ENCODE measurements at regions not wholly inside any gene's neighbourhood (a gene's known extent, or its start where the extent isn't known, plus 50 kb on each side); places are given as distances from the start of the nearest gene placed in this dataset.

GRCh38 chr6:144578385-144579350 is 293.5 kb downstream of the UTRN start:
- H3K9ac ChIP-seq (ENCODE audit: low read depth in 1 of 2, low read length in 2 of 2): no peak overlapping the region
- H3K4me3 ChIP-seq (ENCODE audit: low read length in 2 of 2): no peak overlapping the region
- H3K4me1 ChIP-seq (ENCODE audit: control insufficient read depth in 2 of 2, insufficient read depth in 2 of 2, low read length in 2 of 2): peaks cover 0 to 5% of the 10 kb centered on the region in 2 donors
- H3K27me3 ChIP-seq (ENCODE audit: control insufficient read depth in 2 of 2, insufficient read depth in 2 of 2, low read length in 2 of 2): no peaks in the 10 kb centered on the region
- no peaks in the 10 kb centered on the region for H3K9me3 ChIP-seq (ENCODE audit: control insufficient read depth in 2 of 2, low read length in 2 of 2)
- H3K27ac ChIP-seq (ENCODE audit: low read depth in 2 of 2, low read length in 2 of 2): no peak overlapping the region
- H3K36me3 ChIP-seq (ENCODE audit: control insufficient read depth in 2 of 2, insufficient read depth in 2 of 2, low read length in 2 of 2): peaks cover 0 to 10% of the 10 kb centered on the region in 2 donors

- Histone ChIP-seq H3K4me1 (ENCODE audit: control insufficient read depth in 2 of 2, insufficient read depth in 2 of 2, low read length in 2 of 2) (peaks cover 0 to 5% of the 10 kb centered on the region in 2 donors), H3K27ac (ENCODE audit: low read depth in 2 of 2, low read length in 2 of 2) (no peak overlapping the region), H3K27me3 (ENCODE audit: control insufficient read depth in 2 of 2, insufficient read depth in 2 of 2, low read length in 2 of 2) (no peaks in the 10 kb centered on the region), H3K36me3 (ENCODE audit: control insufficient read depth in 2 of 2, insufficient read depth in 2 of 2, low read length in 2 of 2) (peaks cover 0 to 10% of the 10 kb centered on the region in 2 donors), H3K9ac (ENCODE audit: low read depth in 1 of 2, low read length in 2 of 2) (no peak overlapping the region), H3K9me3 (ENCODE audit: control insufficient read depth in 2 of 2, low read length in 2 of 2) (no peaks in the 10 kb centered on the region), H3K4me3 (ENCODE audit: low read length in 2 of 2) (no peak overlapping the region)
Observed at GRCh38 chr6:144580039-144580438, 294.9 kb downstream of the UTRN start.

GRCh38 chr6:144580771-144581170 is 295.6 kb downstream of the UTRN start:
- H3K36me3 ChIP-seq (ENCODE audit: control insufficient read depth in 2 of 2, insufficient read depth in 2 of 2, low read length in 2 of 2): peaks cover 0 to 10% of the 10 kb centered on the region in 2 donors
- H3K27ac ChIP-seq (ENCODE audit: low read depth in 2 of 2, low read length in 2 of 2): no peak overlapping the region
- no peaks in the 10 kb centered on the region for H3K27me3 ChIP-seq (ENCODE audit: control insufficient read depth in 2 of 2, insufficient read depth in 2 of 2, low read length in 2 of 2)
- H3K4me3 ChIP-seq (ENCODE audit: low read length in 2 of 2): no peak overlapping the region
- H3K4me1 ChIP-seq (ENCODE audit: control insufficient read depth in 2 of 2, insufficient read depth in 2 of 2, low read length in 2 of 2): peaks cover 0 to 5% of the 10 kb centered on the region in 2 donors
- no peak overlapping the region for H3K9ac ChIP-seq (ENCODE audit: low read depth in 1 of 2, low read length in 2 of 2)
- no peaks in the 10 kb centered on the region for H3K9me3 ChIP-seq (ENCODE audit: control insufficient read depth in 2 of 2, low read length in 2 of 2)

- H3K27me3 ChIP-seq (ENCODE audit: control insufficient read depth in 2 of 2, insufficient read depth in 2 of 2, low read length in 2 of 2): no peaks in the 10 kb centered on the region
- no peak overlapping the region for H3K27ac ChIP-seq (ENCODE audit: low read depth in 2 of 2, low read length in 2 of 2)
- H3K4me1 ChIP-seq (ENCODE audit: control insufficient read depth in 2 of 2, insufficient read depth in 2 of 2, low read length in 2 of 2): peaks cover 0 to 5% of the 10 kb centered on the region in 2 donors
- H3K4me3 ChIP-seq (ENCODE audit: low read length in 2 of 2): no peak overlapping the region
- peaks cover 0 to 8% of the 10 kb centered on the region in 2 donors for H3K36me3 ChIP-seq (ENCODE audit: control insufficient read depth in 2 of 2, insufficient read depth in 2 of 2, low read length in 2 of 2)
- no peaks in the 10 kb centered on the region for H3K9me3 ChIP-seq (ENCODE audit: control insufficient read depth in 2 of 2, low read length in 2 of 2)
- no peak overlapping the region for H3K9ac ChIP-seq (ENCODE audit: low read depth in 1 of 2, low read length in 2 of 2)
Observed at GRCh38 chr6:144581812-144582537, 296.8 kb downstream of the UTRN start.

- Histone ChIP-seq H3K4me3 (ENCODE audit: low read length in 2 of 2) (peak overlapping the region; percentile 8 to 49), H3K4me1 (ENCODE audit: control insufficient read depth in 2 of 2, insufficient read depth in 2 of 2, low read length in 2 of 2) (peaks cover 0 to 5% of the 10 kb centered on the region in 2 donors), H3K27me3 (ENCODE audit: control insufficient read depth in 2 of 2, insufficient read depth in 2 of 2, low read length in 2 of 2) (no peaks in the 10 kb centered on the region), H3K9me3 (ENCODE audit: control insufficient read depth in 2 of 2, low read length in 2 of 2) (no peaks in the 10 kb centered on the region), H3K36me3 (ENCODE audit: control insufficient read depth in 2 of 2, insufficient read depth in 2 of 2, low read length in 2 of 2) (peaks cover 0 to 2% of the 10 kb centered on the region in 2 donors), H3K27ac (ENCODE audit: low read depth in 2 of 2, low read length in 2 of 2) (no peak overlapping the region), H3K9ac (ENCODE audit: low read depth in 1 of 2, low read length in 2 of 2) (no peak overlapping the region)
Observed at GRCh38 chr6:144582939-144583613, 297.9 kb downstream of the UTRN start.

GRCh38 chr6:144583614-144583954 is 298.4 kb downstream of the UTRN start:
- H3K9ac ChIP-seq (ENCODE audit: low read depth in 1 of 2, low read length in 2 of 2): no peak overlapping the region
- no peaks in the 10 kb centered on the region for H3K36me3 ChIP-seq (ENCODE audit: control insufficient read depth in 2 of 2, insufficient read depth in 2 of 2, low read length in 2 of 2)
- no peaks in the 10 kb centered on the region for H3K9me3 ChIP-seq (ENCODE audit: control insufficient read depth in 2 of 2, low read length in 2 of 2)
- peak overlapping the region in 1 of 2 donors; percentile 49 for H3K4me3 ChIP-seq (ENCODE audit: low read length in 2 of 2)
- no peaks in the 10 kb centered on the region for H3K27me3 ChIP-seq (ENCODE audit: control insufficient read depth in 2 of 2, insufficient read depth in 2 of 2, low read length in 2 of 2)
- H3K4me1 ChIP-seq (ENCODE audit: control insufficient read depth in 2 of 2, insufficient read depth in 2 of 2, low read length in 2 of 2): peaks cover 0 to 5% of the 10 kb centered on the region in 2 donors
- no peak overlapping the region for H3K27ac ChIP-seq (ENCODE audit: low read depth in 2 of 2, low read length in 2 of 2)

GRCh38 chr6:144585217-144585814 is 300.2 kb downstream of the UTRN start:
- Histone ChIP-seq H3K9ac (ENCODE audit: low read depth in 1 of 2, low read length in 2 of 2) (no peak overlapping the region), H3K36me3 (ENCODE audit: control insufficient read depth in 2 of 2, insufficient read depth in 2 of 2, low read length in 2 of 2) (no peaks in the 10 kb centered on the region), H3K27ac (ENCODE audit: low read depth in 2 of 2, low read length in 2 of 2) (no peak overlapping the region), H3K9me3 (ENCODE audit: control insufficient read depth in 2 of 2, low read length in 2 of 2) (no peaks in the 10 kb centered on the region), H3K27me3 (ENCODE audit: control insufficient read depth in 2 of 2, insufficient read depth in 2 of 2, low read length in 2 of 2) (no peaks in the 10 kb centered on the region), H3K4me1 (ENCODE audit: control insufficient read depth in 2 of 2, insufficient read depth in 2 of 2, low read length in 2 of 2) (peaks cover 0 to 5% of the 10 kb centered on the region in 2 donors), H3K4me3 (ENCODE audit: low read length in 2 of 2) (no peak overlapping the region)

GRCh38 chr6:144586986-144587385 is 301.9 kb downstream of the UTRN start:
- H3K9ac ChIP-seq (ENCODE audit: low read depth in 1 of 2, low read length in 2 of 2): no peak overlapping the region
- H3K9me3 ChIP-seq (ENCODE audit: control insufficient read depth in 2 of 2, low read length in 2 of 2): no peaks in the 10 kb centered on the region
- no peak overlapping the region for H3K27ac ChIP-seq (ENCODE audit: low read depth in 2 of 2, low read length in 2 of 2)
- no peaks in the 10 kb centered on the region for H3K36me3 ChIP-seq (ENCODE audit: control insufficient read depth in 2 of 2, insufficient read depth in 2 of 2, low read length in 2 of 2)
- peaks cover 0 to 5% of the 10 kb centered on the region in 2 donors for H3K4me1 ChIP-seq (ENCODE audit: control insufficient read depth in 2 of 2, insufficient read depth in 2 of 2, low read length in 2 of 2)
- H3K27me3 ChIP-seq (ENCODE audit: control insufficient read depth in 2 of 2, insufficient read depth in 2 of 2, low read length in 2 of 2): no peaks in the 10 kb centered on the region
- H3K4me3 ChIP-seq (ENCODE audit: low read length in 2 of 2): no peak overlapping the region

- no peaks in the 10 kb centered on the region for H3K27me3 ChIP-seq (ENCODE audit: control insufficient read depth in 2 of 2, insufficient read depth in 2 of 2, low read length in 2 of 2)
- H3K9me3 ChIP-seq (ENCODE audit: control insufficient read depth in 2 of 2, low read length in 2 of 2): no peaks in the 10 kb centered on the region
- H3K36me3 ChIP-seq (ENCODE audit: control insufficient read depth in 2 of 2, insufficient read depth in 2 of 2, low read length in 2 of 2): peaks cover 0 to 5% of the 10 kb centered on the region in 2 donors
- no peaks in the 10 kb centered on the region for H3K4me1 ChIP-seq (ENCODE audit: control insufficient read depth in 2 of 2, insufficient read depth in 2 of 2, low read length in 2 of 2)
- H3K27ac ChIP-seq (ENCODE audit: low read depth in 2 of 2, low read length in 2 of 2): no peak overlapping the region
- no peak overlapping the region for H3K9ac ChIP-seq (ENCODE audit: low read depth in 1 of 2, low read length in 2 of 2)
- H3K4me3 ChIP-seq (ENCODE audit: low read length in 2 of 2): no peak overlapping the region
Observed at GRCh38 chr6:144588697-144589325, 303.7 kb downstream of the UTRN start.

Data from mucosa of rectum (tissue), 2 donors.